ENCODE measurements at regions not wholly inside any gene's neighbourhood (a gene's known extent, or its start where the extent isn't known, plus 50 kb on each side); places are given as distances from the start of the nearest gene placed in this dataset.

DNA sequence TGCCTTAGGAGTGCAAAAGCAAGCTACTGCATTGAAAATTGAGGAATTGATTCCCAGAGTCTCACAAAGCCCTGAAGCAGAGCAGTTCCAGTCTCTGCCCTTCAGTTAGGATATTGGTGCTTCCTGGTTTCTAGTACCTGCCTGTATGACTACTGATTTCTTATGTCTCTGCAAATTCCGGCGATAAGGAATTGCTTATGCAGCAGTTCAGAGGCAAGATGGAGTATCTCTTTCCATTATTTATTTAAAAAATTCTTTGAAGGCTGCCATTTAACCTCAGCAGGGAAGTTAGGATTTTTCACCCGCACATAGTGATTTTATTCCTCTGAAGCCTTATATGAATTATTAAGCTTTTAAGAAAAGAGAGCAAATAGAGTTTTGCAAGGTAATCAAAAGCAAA, 184.9 kb upstream of the SSTR1 start:
- no peaks in the 10 kb centered on the region for H3K4me1 ChIP-seq
- H3K27ac ChIP-seq: no peak overlapping the region
- peaks cover 0 to 16% (median 7%) of the 10 kb centered on the region in 3 donors for H3K9me3 ChIP-seq
- TF ChIP-seq CTCF (IDR thresholded peaks at IDR 0.05): no peak
- no peaks in the 10 kb centered on the region for H3K27me3 ChIP-seq
- intact Hi-C loops (cut with DNase I; ENCODE audit: low total_unique reads): no loop called here
- no peak for DNase-seq
- no peak overlapping the region for H3K4me3 ChIP-seq
- no peaks in the 10 kb centered on the region for H3K36me3 ChIP-seq

GRCh38 chr14:38038171-38038570, 169.5 kb upstream of the SSTR1 start:
- TF ChIP-seq CTCF (IDR thresholded peaks at IDR 0.05): no peak
- H3K27me3 ChIP-seq: no peaks in the 10 kb centered on the region
- DNase-seq: no peak
- peaks cover 0 to 12% (median 3%) of the 10 kb centered on the region in 4 donors for H3K4me1 ChIP-seq
- no peaks in the 10 kb centered on the region for H3K9me3 ChIP-seq
- no peak overlapping the region for H3K27ac ChIP-seq
- no peak overlapping the region for H3K4me3 ChIP-seq
- H3K36me3 ChIP-seq: no peaks in the 10 kb centered on the region
- intact Hi-C loops (cut with DNase I; ENCODE audit: low total_unique reads): no loop called here

- intact Hi-C loops (cut with DNase I; ENCODE audit: low total_unique reads): no loop called here
- no peak for DNase-seq
- H3K4me1 ChIP-seq: peaks cover 0 to 12% (median 3%) of the 10 kb centered on the region in 4 donors
- H3K27me3 ChIP-seq: no peaks in the 10 kb centered on the region
- no peaks in the 10 kb centered on the region for H3K36me3 ChIP-seq
- no peak overlapping the region for H3K27ac ChIP-seq
- no peak for TF ChIP-seq CTCF (IDR thresholded peaks at IDR 0.05)
- H3K4me3 ChIP-seq: no peak overlapping the region
- no peaks in the 10 kb centered on the region for H3K9me3 ChIP-seq
These were observed 168.7 kb upstream of the SSTR1 start for GRCh38 chr14:38038986-38039385.

GRCh38 chr14:38039496-38039895, 168.2 kb upstream of the SSTR1 start:
- intact Hi-C loops (cut with DNase I; ENCODE audit: low total_unique reads): no loop called here
- no peak overlapping the region for H3K27ac ChIP-seq
- H3K27me3 ChIP-seq: no peaks in the 10 kb centered on the region
- DNase-seq: no peak
- H3K4me3 ChIP-seq: no peak overlapping the region
- no peaks in the 10 kb centered on the region for H3K36me3 ChIP-seq
- no peak for TF ChIP-seq CTCF (IDR thresholded peaks at IDR 0.05)
- H3K9me3 ChIP-seq: no peaks in the 10 kb centered on the region
- H3K4me1 ChIP-seq: peaks cover 0 to 12% (median 3%) of the 10 kb centered on the region in 4 donors

GRCh38 chr14:38040411-38040810, 167.3 kb upstream of the SSTR1 start:
- Histone ChIP-seq H3K27ac (no peak overlapping the region), H3K4me1 (peaks cover 0 to 12% (median 3%) of the 10 kb centered on the region in 4 donors), H3K4me3 (no peak overlapping the region), H3K27me3 (no peaks in the 10 kb centered on the region), H3K9me3 (no peaks in the 10 kb centered on the region), H3K36me3 (no peaks in the 10 kb centered on the region)
- intact Hi-C loops (cut with DNase I; ENCODE audit: low total_unique reads): no loop called here
- DNase-seq: no peak
- no peak for TF ChIP-seq CTCF (IDR thresholded peaks at IDR 0.05)

GRCh38 chr14:38042322-38042721, 165.4 kb upstream of the SSTR1 start:
- Histone ChIP-seq H3K36me3 (no peaks in the 10 kb centered on the region), H3K27ac (no peak overlapping the region), H3K4me3 (no peak overlapping the region), H3K4me1 (peaks cover 0 to 14% (median 3%) of the 10 kb centered on the region in 4 donors), H3K9me3 (no peaks in the 10 kb centered on the region), H3K27me3 (no peaks in the 10 kb centered on the region)
- no peak for TF ChIP-seq CTCF (IDR thresholded peaks at IDR 0.05)
- intact Hi-C loops (cut with DNase I; ENCODE audit: low total_unique reads): no loop called here
- no peak for DNase-seq

Data from tibial artery (tissue), 4 donors.